HG02884 (cell line): ENCODE measurements at regions not wholly inside any gene's neighbourhood (a gene's known extent, or its start where the extent isn't known, plus 50 kb on each side); places are given as distances from the start of the nearest gene placed in this dataset.

Experiments used
- ATAC-seq: cut with Tn5 transposase; IDR thresholded peaks from one replicate; pipeline ENCODE4 v1.9.1; 2021; ENCODE audit warnings: mild to moderate bottlenecking, moderate library complexity; ENCODE audit not compliant: unreplicated experiment

DNA sequence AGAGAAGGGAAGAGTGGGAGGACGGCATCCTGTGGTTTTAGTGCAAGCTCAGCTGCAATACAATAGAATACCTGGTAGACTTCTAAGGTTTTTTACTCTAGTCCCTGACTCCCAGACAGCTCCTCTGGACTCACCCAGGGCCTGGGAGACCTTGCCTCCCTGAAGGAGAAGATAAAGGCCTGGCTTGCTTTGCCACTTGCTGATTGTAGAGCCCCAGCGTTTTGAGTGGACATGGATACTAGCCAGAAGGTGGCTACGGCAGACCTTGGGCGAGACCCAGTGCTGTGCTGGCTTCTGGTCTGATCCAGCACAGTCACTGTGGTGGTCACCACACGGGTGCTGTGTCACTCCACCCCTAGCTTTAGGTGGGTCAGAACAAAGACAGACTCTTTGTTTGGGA lies 72.2 kb upstream of the TTC14 start:
- no peak for ATAC-seq

DNA sequence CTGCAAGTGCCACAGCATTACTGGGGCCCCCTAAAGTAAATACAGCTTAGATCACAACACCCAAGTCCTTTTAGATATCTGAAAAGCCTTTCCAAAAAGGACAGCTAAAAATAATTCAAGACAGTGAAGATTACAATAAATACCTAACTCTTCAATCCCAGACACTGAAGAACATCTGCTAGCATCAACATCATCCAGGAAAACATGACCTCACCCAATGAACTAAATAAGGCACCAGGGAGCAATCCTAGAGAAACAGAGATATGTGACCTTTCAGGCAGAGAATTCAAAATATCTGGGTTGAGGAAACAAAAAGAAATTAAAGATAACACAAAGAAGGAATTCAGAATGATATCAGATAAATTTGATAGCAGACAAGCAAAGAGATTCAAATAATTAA lies 71.7 kb upstream of the TTC14 start:
- no peak for ATAC-seq

DNA sequence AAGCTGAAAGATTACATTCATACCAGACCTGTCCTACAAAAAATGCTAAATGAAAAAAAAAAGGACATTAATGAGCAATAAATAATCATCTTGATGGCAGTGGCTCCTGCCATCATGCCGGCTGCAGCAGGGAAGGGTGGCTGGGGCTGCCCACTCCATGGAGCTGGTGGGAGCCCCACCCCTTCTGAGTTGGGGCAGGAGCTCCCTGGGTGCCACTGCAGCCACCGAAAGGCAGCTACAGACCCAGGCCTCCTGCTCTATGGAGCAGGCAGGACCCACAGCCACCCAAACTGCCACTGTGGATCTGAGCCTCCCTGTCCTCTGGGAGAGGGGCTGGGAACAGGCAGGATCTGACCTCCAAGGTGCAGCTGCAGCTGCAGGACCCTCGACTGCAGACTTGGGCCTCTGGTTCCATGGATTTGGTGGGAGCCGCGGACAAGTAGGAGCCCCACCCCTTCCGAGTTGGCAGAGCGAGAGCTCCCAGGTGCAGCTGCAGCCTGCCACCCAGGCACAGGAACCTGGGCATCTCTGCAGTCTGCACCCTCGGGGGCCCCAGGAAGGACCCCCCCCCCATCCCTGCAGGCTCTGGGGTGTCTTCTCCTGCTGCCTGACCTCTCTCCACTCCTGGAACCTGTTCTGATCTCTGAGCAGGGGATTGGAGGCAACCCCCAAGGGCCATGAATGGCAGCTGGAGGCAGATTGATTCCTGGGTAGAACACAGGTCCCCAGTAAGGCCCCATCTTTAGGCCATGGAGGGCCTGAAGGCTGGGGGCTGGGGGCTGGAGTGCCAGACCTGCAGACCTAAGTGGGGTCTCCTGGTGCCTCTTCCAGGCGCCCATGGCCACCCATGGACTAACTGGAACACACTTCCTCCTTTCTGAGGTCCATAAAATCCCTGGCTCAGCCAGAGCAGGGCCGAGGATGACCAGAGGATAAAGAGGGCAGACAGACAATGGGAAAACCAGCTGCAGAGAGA lies 70.4 kb upstream of the TTC14 start:
- ATAC-seq = no peak

DNA sequence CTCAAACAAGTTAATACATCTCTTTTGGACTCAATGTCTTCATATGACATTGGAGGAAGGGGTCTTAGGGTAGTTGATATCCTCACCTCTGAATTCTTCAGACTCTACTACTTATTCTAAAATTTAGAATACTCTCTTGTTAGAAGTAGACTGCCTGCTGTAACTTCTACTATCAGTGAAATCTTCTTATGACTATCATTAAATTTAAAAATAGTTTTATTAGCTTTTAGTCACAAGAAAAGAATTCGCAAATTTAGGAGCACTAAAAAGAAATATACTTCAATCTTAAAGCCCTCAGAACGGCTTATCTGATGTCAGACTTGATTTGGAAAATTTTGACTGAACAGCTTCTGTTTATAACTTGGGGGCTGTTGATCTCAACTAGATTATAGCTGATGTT lies 67.1 kb upstream of the TTC14 start:
- no peak for ATAC-seq

DNA sequence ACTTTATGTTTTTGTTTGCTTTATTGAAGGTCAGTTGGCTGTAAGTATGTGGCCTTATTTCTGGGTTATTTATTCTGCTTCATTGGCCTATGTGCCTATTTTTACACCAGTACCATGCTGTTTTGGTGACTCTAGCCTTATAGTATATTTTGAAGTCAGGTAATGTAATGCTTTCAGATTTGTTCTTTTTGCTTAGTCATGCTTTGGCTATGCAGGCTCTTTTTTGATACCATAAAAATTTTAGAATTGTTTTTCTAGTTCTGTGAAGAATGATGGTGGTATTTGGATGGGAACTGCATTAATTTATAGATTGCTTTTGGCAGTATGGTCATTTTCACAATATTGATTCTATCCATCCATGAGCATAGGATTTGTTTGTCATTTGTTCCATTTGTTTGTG lies 63.5 kb upstream of the TTC14 start:
- ATAC-seq = no peak

DNA sequence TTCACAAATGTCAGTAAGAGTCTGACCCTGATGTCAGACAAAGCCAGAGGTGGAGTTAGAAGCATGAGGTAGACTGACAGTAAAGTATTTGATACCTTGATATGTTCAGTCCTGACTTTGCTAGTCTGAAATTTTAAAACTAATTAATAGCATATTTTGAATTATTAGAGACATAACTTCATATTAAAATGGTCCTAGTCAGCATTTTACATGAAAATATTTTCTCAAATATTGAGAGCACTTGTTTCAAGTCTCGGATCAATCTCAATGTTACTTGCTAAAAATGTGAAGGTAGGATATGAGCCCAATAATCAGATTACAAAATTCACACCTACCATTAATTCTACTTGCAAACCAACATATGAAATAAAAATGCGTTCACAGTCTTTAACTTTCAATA lies 58.1 kb upstream of the TTC14 start:
- ATAC-seq = no peak

DNA sequence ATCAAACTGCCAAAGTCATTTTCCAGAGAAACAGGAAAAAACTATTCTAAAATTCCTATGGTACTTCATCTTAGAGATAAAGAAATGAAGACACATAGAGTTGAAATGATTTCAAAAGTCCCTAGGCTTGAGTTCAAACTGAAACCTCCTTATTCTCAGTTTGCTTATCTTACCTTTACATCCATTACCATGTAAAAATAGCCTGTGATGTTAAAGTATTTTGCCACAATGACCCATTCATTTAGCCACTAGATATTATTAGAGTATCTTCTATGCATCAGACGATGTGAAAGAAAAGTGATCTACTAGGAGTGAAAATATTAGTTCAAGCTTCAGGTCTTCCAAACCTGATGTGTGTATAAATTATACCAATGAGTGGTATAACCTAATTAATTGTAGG lies 55.1 kb upstream of the TTC14 start:
- ATAC-seq = no peak

DNA sequence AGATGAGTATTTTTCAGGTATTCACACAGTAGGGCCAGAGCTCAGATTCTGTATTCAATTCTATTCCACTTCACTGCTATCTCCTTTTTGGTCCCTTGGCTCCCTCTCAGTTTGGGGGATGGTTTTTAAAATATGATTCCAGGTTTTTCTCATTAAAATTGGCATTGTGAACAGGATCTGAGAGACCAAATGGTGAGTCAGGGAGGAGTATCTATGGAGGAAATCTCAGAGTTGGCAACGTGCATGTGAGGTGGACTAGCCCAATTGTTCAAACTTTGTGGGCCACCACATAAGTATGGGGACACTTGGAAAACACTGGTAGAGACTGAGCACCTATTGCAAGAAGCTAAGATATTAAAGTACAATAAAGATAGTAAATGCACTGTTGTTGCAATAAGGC lies 53.9 kb upstream of the TTC14 start:
- ATAC-seq = no peak
